ENCODE measurements at regions not wholly inside any gene's neighbourhood (a gene's known extent, or its start where the extent isn't known, plus 50 kb on each side); places are given as distances from the start of the nearest gene placed in this dataset.
A peak's percentile ranks its signal among the peaks of the same experiment; 100 is the strongest.

DNA sequence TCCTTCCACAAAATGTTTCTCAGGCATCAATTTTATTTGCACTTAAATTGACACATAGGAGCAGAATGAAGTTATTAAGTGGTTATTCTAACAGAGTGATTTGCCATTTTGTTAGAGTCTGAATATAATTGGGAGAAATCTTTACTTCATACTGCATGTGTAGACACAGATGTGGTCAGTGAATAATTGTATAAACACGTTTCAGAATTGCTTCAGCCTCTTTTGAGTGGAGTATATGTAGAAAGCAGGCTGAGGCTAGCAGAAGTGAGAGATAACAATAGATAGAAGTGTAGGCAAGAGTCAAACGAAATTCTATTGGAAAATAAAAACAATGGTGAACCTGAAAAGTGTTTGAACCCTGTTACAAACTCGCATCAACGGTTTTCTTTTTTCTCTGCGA, 270.7 kb downstream of the TMEM167A start:
- Histone ChIP-seq H3K4me1 (ENCODE audit: insufficient read depth, low read length) (no peaks in the 10 kb centered on the region), H3K4me3 (ENCODE audit: insufficient read depth, low read depth, low read length) (no peak overlapping the region), H3K27me3 (ENCODE audit: insufficient read depth, low read length) (no peaks in the 10 kb centered on the region), H3K79me2 (ENCODE audit: insufficient read depth, low read length) (no peaks in the 10 kb centered on the region), H2AFZ (ENCODE audit: low read depth, low read length) (no peak overlapping the region), H3K9ac (ENCODE audit: low read length) (no peak overlapping the region), H3K36me3 (ENCODE audit: insufficient read depth, low read length) (no peaks in the 10 kb centered on the region), H3K9me3 (ENCODE audit: insufficient read depth, low read depth, low read length) (no peaks in the 10 kb centered on the region), H3K4me2 (ENCODE audit: low read length) (no peak overlapping the region), H4K20me1 (ENCODE audit: insufficient read depth, low read length) (no peaks in the 10 kb centered on the region), H3K27ac (ENCODE audit: low read depth, low read length) (no peak overlapping the region)
- peaks cover 2% of the 10 kb centered on the region for H3K9me3 Mint-ChIP-seq (ENCODE audit: unreplicated experiment)
- no peaks in the 10 kb centered on the region for H3K36me3 Mint-ChIP-seq (ENCODE audit: low read depth, unreplicated experiment)
- no peak overlapping the region for H3K27ac Mint-ChIP-seq (ENCODE audit: unreplicated experiment)
- TF ChIP-seq, protein P1, sequence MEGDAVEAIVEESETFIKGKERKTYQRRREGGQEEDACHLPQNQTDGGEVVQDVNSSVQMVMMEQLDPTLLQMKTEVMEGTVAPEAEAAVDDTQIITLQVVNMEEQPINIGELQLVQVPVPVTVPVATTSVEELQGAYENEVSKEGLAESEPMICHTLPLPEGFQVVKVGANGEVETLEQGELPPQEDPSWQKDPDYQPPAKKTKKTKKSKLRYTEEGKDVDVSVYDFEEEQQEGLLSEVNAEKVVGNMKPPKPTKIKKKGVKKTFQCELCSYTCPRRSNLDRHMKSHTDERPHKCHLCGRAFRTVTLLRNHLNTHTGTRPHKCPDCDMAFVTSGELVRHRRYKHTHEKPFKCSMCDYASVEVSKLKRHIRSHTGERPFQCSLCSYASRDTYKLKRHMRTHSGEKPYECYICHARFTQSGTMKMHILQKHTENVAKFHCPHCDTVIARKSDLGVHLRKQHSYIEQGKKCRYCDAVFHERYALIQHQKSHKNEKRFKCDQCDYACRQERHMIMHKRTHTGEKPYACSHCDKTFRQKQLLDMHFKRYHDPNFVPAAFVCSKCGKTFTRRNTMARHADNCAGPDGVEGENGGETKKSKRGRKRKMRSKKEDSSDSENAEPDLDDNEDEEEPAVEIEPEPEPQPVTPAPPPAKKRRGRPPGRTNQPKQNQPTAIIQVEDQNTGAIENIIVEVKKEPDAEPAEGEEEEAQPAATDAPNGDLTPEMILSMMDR (IDR thresholded peaks at IDR 0.05; ENCODE audit: insufficient read depth, low read depth, low read length), result no peak
- TF ChIP-seq EZH2 (IDR thresholded peaks at IDR 0.05; ENCODE audit: insufficient read depth, low read length), result no peak
- FAIRE-seq (no peak), DNase-seq (ENCODE audit: low read depth) (peak; percentile 45)
- no peaks in the 10 kb centered on the region for H3K4me1 Mint-ChIP-seq (ENCODE audit: low read depth, unreplicated experiment)
- no peak overlapping the region for H3K4me3 Mint-ChIP-seq (ENCODE audit: unreplicated experiment)
- no peaks in the 10 kb centered on the region for H3K27me3 Mint-ChIP-seq (ENCODE audit: low read depth, unreplicated experiment)

DNA sequence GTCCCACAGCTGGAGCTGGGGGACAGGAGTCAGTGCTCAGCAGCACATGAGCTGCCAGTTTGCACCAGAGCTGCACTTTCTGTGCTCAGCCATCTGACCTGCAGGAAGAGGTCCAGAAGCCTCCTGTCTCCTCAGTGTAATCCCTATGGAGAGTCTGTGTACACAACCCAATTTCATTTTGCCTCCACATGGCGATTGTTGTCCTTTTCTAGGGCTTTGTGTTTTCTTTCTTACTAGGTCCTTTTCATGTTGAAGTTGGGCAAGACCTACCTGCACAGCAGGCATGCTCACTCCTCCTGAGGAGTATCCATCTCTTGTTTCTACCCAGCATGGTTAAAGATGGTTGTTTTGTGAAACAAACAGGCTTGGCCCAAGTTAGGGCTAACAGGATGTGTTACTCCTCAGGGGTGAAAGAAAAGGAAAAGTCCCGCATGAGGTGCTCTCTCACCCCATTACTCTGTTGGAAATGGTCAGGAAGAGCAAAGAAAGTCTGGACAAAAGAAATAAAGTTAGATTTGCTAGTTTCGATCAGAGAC, 273.0 kb downstream of the TMEM167A start:
- no peak for FAIRE-seq
- Mint-ChIP-seq H3K4me3 (ENCODE audit: unreplicated experiment) (no peak overlapping the region), H3K4me1 (ENCODE audit: low read depth, unreplicated experiment) (no peaks in the 10 kb centered on the region), H3K9me3 (ENCODE audit: unreplicated experiment) (no peaks in the 10 kb centered on the region), H3K27ac (ENCODE audit: unreplicated experiment) (no peak overlapping the region), H3K27me3 (ENCODE audit: low read depth, unreplicated experiment) (no peaks in the 10 kb centered on the region), H3K36me3 (ENCODE audit: low read depth, unreplicated experiment) (no peaks in the 10 kb centered on the region)
- Histone ChIP-seq H2AFZ (ENCODE audit: low read depth, low read length) (no peak overlapping the region), H4K20me1 (ENCODE audit: insufficient read depth, low read length) (no peaks in the 10 kb centered on the region), H3K9ac (ENCODE audit: low read length) (no peak overlapping the region), H3K79me2 (ENCODE audit: insufficient read depth, low read length) (no peaks in the 10 kb centered on the region), H3K27me3 (ENCODE audit: insufficient read depth, low read length) (no peaks in the 10 kb centered on the region), H3K36me3 (ENCODE audit: insufficient read depth, low read length) (no peaks in the 10 kb centered on the region), H3K4me1 (ENCODE audit: insufficient read depth, low read length) (no peaks in the 10 kb centered on the region), H3K9me3 (ENCODE audit: insufficient read depth, low read depth, low read length) (no peaks in the 10 kb centered on the region), H3K4me3 (ENCODE audit: insufficient read depth, low read depth, low read length) (no peak overlapping the region), H3K27ac (ENCODE audit: low read depth, low read length) (no peak overlapping the region), H3K4me2 (ENCODE audit: low read length) (no peak overlapping the region)
- no peak for DNase-seq (ENCODE audit: low read depth)
- TF ChIP-seq EZH2 (IDR thresholded peaks at IDR 0.05; ENCODE audit: insufficient read depth, low read length), result no peak
- TF ChIP-seq, protein P1 (IDR thresholded peaks at IDR 0.05; ENCODE audit: insufficient read depth, low read depth, low read length), result no peak

DNA sequence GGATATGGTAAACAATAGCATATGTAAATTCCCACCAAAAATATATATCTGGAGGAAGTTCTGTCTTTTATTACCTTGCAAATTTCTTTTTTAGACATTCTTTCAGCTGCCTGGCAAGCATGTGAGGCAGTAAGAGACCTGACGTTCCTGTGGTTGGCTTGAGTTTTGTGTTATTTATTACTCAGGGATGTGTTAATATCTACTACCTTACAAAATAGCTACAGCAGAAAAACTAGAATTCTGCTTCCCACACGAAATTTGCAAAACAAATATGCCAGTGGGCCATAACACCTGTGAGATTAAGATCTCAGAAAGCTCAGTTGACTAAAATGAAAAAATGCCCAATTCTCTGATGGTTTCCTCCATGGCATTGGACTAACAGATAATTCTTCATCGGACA, 274.2 kb downstream of the TMEM167A start:
- no peak overlapping the region for H3K4me3 ChIP-seq (ENCODE audit: insufficient read depth, low read depth, low read length)
- no peaks in the 10 kb centered on the region for H3K27me3 ChIP-seq (ENCODE audit: insufficient read depth, low read length)
- TF ChIP-seq, protein P1 (IDR thresholded peaks at IDR 0.05; ENCODE audit: insufficient read depth, low read depth, low read length), result no peak
- no peak overlapping the region for H3K27ac Mint-ChIP-seq (ENCODE audit: unreplicated experiment)
- no peak overlapping the region for H3K4me3 Mint-ChIP-seq (ENCODE audit: unreplicated experiment)
- H2AFZ ChIP-seq (ENCODE audit: low read depth, low read length), result no peak overlapping the region
- H3K4me1 ChIP-seq (ENCODE audit: insufficient read depth, low read length), result no peaks in the 10 kb centered on the region
- H3K27me3 Mint-ChIP-seq (ENCODE audit: low read depth, unreplicated experiment), result no peaks in the 10 kb centered on the region
- no peak overlapping the region for H3K27ac ChIP-seq (ENCODE audit: low read depth, low read length)
- DNase-seq (ENCODE audit: low read depth), result no peak
- H4K20me1 ChIP-seq (ENCODE audit: insufficient read depth, low read length), result no peaks in the 10 kb centered on the region
- H3K9ac ChIP-seq (ENCODE audit: low read length), result no peak overlapping the region
- no peaks in the 10 kb centered on the region for H3K4me1 Mint-ChIP-seq (ENCODE audit: low read depth, unreplicated experiment)
- no peaks in the 10 kb centered on the region for H3K36me3 ChIP-seq (ENCODE audit: insufficient read depth, low read length)
- no peaks in the 10 kb centered on the region for H3K79me2 ChIP-seq (ENCODE audit: insufficient read depth, low read length)
- no peaks in the 10 kb centered on the region for H3K36me3 Mint-ChIP-seq (ENCODE audit: low read depth, unreplicated experiment)
- H3K9me3 ChIP-seq (ENCODE audit: insufficient read depth, low read depth, low read length), result no peaks in the 10 kb centered on the region
- H3K4me2 ChIP-seq (ENCODE audit: low read length), result no peak overlapping the region
- no peak for FAIRE-seq
- H3K9me3 Mint-ChIP-seq (ENCODE audit: unreplicated experiment), result no peaks in the 10 kb centered on the region
